CD4-positive, alpha-beta T cell treated with Interleukin-15 for 4 hours (primary cell): ENCODE measurements at regions not wholly inside any gene's neighbourhood (a gene's known extent, or its start where the extent isn't known, plus 50 kb on each side); places are given as distances from the start of the nearest gene placed in this dataset.
"Not testable (repeated sequence)": the region's sequence is repeated elsewhere in the genome, so short reads cannot be mapped to it uniquely, and the experiment has no call there.

Source experiments
- DNase-seq: peaks from one replicate; pipeline ENCODE4 v3.0.0-alpha.2; 2020; ENCODE audit warnings: low spot score

- no peak for DNase-seq
Observed at GRCh38 chr7:26955516-26955915, 91.1 kb upstream of the SKAP2 start.

GRCh38 chr7:26954951-26955350 lies 90.6 kb upstream of the SKAP2 start:
- DNase-seq: no peak

- DNase-seq: no peak
Observed at GRCh38 chr7:26951407-26951950, 87.1 kb upstream of the SKAP2 start.

- DNase-seq: no peak
Observed at GRCh38 chr7:26950889-26951288, 86.5 kb upstream of the SKAP2 start.

GRCh38 chr7:26949319-26949718 lies 84.9 kb upstream of the SKAP2 start:
- no peak for DNase-seq

DNA sequence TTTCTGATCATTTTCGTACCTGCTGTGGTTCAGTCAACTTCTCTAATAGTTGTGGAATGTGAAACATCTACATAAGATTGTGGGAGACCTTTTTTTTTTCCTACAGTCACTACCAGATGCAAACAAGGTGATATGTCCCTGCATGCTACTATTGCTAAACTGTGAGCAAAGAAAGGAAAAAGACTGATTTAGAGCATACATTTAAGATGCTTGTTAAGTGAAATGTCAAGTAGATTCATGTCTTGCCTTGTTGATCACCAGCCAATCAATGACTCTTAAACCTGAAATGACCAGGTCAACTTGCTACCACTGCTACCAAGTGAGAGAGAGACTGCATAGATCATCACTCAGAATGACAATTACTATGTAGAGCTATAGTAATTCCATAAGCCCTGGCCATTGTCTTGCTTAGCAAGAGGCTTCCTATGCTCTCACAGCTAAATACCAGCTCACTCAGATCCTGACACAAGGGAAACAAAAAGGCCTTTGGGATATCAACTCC lies 84.3 kb upstream of the SKAP2 start:
- no peak for DNase-seq

- DNase-seq: no peak
Observed at GRCh38 chr7:26944501-26945358, 80.3 kb upstream of the SKAP2 start.

- no peak for DNase-seq
Observed at GRCh38 chr7:26937939-26938623, 73.7 kb upstream of the SKAP2 start.

GRCh38 chr7:26937306-26937705 lies 72.9 kb upstream of the SKAP2 start:
- no peak for DNase-seq

GRCh38 chr7:26932616-26933015 lies 68.2 kb upstream of the SKAP2 start:
- DNase-seq: not testable (repeated sequence)

- DNase-seq: no peak
Observed at GRCh38 chr7:26930845-26931244, 66.5 kb upstream of the SKAP2 start.

GRCh38 chr7:26930201-26930600 lies 65.8 kb upstream of the SKAP2 start:
- DNase-seq: no peak

DNA sequence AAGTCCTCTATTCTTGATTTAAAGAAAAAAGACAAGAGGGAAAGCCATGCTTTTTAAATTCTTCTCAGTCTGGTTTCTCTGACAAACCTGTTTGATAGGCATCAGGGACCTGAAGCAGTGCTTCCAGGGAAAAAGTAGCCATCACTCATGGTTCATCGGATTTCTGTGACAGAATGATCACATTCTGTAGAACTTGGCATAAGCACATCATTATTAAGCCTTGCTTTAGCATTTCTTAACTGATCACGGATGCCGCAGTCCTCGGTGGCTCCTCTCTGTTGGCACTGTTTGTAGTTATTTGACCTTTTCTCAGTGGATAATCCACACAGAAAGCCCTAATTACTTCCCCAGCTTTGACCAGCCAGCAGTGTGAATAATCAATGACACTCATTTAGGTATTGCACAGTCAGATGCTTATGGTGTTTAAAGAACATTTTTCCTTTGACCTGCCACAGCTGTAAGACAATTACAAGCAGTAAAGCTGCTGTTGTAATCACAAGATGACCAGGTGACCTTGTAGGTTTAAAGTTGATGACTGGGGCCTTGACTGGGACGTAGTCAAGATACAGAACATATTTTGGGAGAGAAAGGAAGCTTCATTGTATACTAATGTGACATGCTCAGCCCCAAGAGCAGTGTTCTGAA lies 64.4 kb upstream of the SKAP2 start:
- DNase-seq: no peak

GRCh38 chr7:26925768-26926167 lies 61.4 kb upstream of the SKAP2 start:
- no peak for DNase-seq

DNA sequence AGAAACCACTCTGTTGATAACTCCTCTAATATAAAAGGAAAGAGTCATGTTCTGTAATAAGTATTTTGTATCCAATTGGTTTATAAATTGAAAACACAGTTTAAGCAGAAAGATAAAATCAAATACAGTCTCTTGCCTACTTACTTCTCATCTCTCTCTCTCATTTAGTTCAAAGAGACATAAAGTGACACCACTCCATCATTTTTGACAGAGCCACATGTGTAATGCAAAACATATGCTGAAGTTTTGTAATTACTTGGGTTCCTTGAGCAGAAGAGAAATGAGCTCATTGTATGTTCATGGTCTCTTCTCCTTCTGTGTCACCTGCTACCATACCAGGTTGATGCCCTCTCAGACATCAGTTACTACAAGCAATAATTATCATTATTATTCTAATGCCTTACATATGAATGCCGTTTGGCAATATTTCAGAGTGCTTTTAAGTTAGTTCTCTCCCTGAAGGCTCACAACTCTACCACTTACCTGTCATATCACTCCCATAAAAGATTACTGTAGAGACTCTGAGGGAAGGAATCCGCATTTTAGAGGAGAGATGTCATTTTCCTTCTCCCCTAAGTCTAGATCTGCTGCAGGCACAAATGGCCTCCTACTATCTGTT lies 59.9 kb upstream of the SKAP2 start:
- no peak for DNase-seq

- no peak for DNase-seq
Observed at GRCh38 chr7:26919906-26920493, 55.6 kb upstream of the SKAP2 start.

DNA sequence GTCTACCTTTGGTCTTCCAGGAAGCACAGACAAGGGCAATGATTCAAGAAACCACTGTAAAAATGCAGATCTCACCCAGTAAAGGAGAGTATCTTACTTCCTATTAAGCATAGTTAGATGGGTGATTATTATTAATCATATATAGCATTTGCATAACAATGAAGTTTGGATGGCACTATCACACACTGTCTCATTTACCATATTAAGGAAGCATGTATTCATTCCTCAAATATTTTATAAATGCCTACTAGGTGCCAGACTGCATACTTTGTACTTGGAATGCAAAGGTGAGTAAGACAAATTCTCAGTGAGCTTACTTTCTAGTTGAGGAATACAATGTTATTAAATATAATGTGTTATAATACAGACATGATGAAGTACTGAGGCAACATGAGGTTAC lies 53.9 kb upstream of the SKAP2 start:
- no peak for DNase-seq

DNA sequence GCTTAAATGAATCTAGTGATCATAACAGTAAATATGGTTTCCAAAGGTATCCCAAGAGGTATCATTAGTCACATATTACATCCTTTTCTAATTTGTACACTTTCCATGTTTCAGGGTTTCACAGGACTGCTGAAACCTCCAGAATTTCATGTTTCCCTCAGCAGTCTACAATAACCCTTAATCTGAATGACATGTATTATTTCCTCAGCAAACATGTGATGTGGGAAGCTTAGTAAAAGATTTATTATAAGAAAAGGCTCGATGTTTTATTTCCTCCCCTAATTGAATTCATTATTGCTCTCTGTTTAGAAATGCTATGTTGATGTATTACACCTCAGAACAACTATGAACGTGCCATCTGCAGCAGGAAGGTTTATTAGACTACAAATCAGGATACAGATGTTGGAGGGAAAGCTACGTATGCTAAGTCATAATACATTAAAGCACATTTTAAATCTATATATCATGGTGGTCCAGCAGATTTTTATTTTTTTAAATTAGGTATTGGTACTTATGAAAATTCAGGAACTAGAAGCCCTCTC lies 52.5 kb upstream of the SKAP2 start:
- DNase-seq: no peak

- DNase-seq: no peak
Observed at GRCh38 chr7:26916336-26916735, 51.9 kb upstream of the SKAP2 start.
